H1 (cell line): ENCODE measurements at regions not wholly inside any gene's neighbourhood (a gene's known extent, or its start where the extent isn't known, plus 50 kb on each side); places are given as distances from the start of the nearest gene placed in this dataset.

ENCODE experiments used
- CTCF ChIA-PET: fragments of 300-600 bp; sonication (Branson Sonifier 250); formaldehyde crosslinking; loops from one replicate; lab custom pipeline; 2021; ENCODE audit not compliant: partially characterized antibody; lab: Charles Lee
- POLR2A ChIA-PET: fragments of 300-600 bp; sonication (Branson Sonifier 250); formaldehyde crosslinking; loops from one replicate; lab custom pipeline; 2021; ENCODE audit warnings: inconsistent platforms; ENCODE audit not compliant: partially characterized antibody; lab: Charles Lee
- DNase-seq, 2 experiments: peaks; one replicate each; pipeline versions ENCODE4 v3.0.0 to v3.0.0-alpha.2; 2010 to 2022; ENCODE audit warnings: low spot score in 2 of 2, low read depth in 1 of 2, mixed read lengths in 1 of 2
- FAIRE-seq: peaks from 2 replicates; lab custom pipeline; 2011; peaks lifted over from hg19 to GRCh38; lab: Jason Lieb, UNC
- H2AFZ ChIP-seq: 2 replicates; pipeline ENCODE4 v1.8.1; 2012; ENCODE audit warnings: low read length, inconsistent platforms
- H2AK5ac ChIP-seq: 2 replicates; pipeline ENCODE4 v1.6.1; 2013; ENCODE audit warnings: low read depth, low read length
- H2BK120ac ChIP-seq: replicated peaks from 2 replicates; pipeline ENCODE3; 2013; ENCODE audit warnings: low read depth, low read length, inconsistent platforms
- H2BK12ac ChIP-seq: 2 replicates; pipeline ENCODE4 v1.6.1; 2013; ENCODE audit warnings: low read depth, low read length
- H2BK15ac ChIP-seq: 2 replicates; pipeline ENCODE4 v1.6.1; 2013; ENCODE audit warnings: low read length
- H2BK20ac ChIP-seq: 2 replicates; pipeline ENCODE4 v1.6.1; 2013; ENCODE audit warnings: low read length
- H2BK5ac ChIP-seq: 2 replicates; pipeline ENCODE4 v1.6.1; 2013; ENCODE audit warnings: low read depth, low read length
- H3K14ac ChIP-seq: 2 replicates; pipeline ENCODE4 v1.6.1; 2013; ENCODE audit warnings: inconsistent platforms; ENCODE audit not compliant: insufficient read length
- H3K18ac ChIP-seq: 2 replicates; pipeline ENCODE4 v1.6.1; 2013; ENCODE audit warnings: low read length; ENCODE audit errors: extremely low read depth
- H3K23ac ChIP-seq: 2 replicates; pipeline ENCODE4 v1.6.1; 2013; ENCODE audit warnings: inconsistent platforms; ENCODE audit not compliant: insufficient read length
- H3K23me2 ChIP-seq: 2 replicates; pipeline ENCODE4 v1.6.1; 2013; ENCODE audit warnings: low read depth, low read length
- H3K27ac ChIP-seq: 2 replicates; pipeline ENCODE4 v1.6.1; 2011; ENCODE audit warnings: low read depth, low read length, inconsistent platforms
- H3K27me3 ChIP-seq, 4 experiments: replicated peaks in 1 of 4; 1 replicate in 1 of 4; 2 replicates in 3 of 4; pipeline versions ENCODE4 v1.6.1 to v1.8.1; 2011 to 2013; ENCODE audit warnings: low read length in 3 of 4, mild to moderate bottlenecking in 3 of 4, inconsistent platforms in 2 of 4, mixed read lengths in 2 of 4, moderate library complexity in 1 of 4; ENCODE audit not compliant: control insufficient read depth in 3 of 4, insufficient read depth in 3 of 4; ENCODE audit errors: extremely low read depth in 1 of 4
- H3K36me3 ChIP-seq, 4 experiments: 2 replicates each; pipeline versions ENCODE4 v1.6.1 to v1.8.1; 2011 to 2013; ENCODE audit warnings: mild to moderate bottlenecking in 4 of 4, low read length in 3 of 4, moderate library complexity in 2 of 4, control low read depth in 1 of 4, inconsistent platforms in 1 of 4; ENCODE audit not compliant: insufficient read depth in 4 of 4, control insufficient read depth in 2 of 4
- H3K4ac ChIP-seq: replicated peaks from 2 replicates; pipeline ENCODE3; 2013; ENCODE audit warnings: low read length, low read depth, mixed read lengths, inconsistent platforms; ENCODE audit not compliant: insufficient read length
- H3K4me1 ChIP-seq, 4 experiments: replicated peaks in 1 of 4; 1 replicate in 1 of 4; 2 replicates in 3 of 4; pipeline versions ENCODE4 v1.6.1 to v1.8.1; 2011 to 2013; ENCODE audit warnings: low read length in 3 of 4, inconsistent platforms in 2 of 4, mixed read lengths in 1 of 4; ENCODE audit not compliant: insufficient read depth in 4 of 4, control insufficient read depth in 3 of 4
- H3K4me2 ChIP-seq, 2 experiments: 2 replicates each; pipeline versions ENCODE4 v1.6.1 to v1.8.1; 2011 to 2013; ENCODE audit warnings: low read depth in 2 of 2, low read length in 2 of 2, control low read depth in 1 of 2, inconsistent platforms in 1 of 2, mild to moderate bottlenecking in 1 of 2; ENCODE audit not compliant: insufficient read depth in 1 of 2
- H3K4me3 ChIP-seq, 4 experiments: fragments of 200-600, 300-600 bp in 1 of 4; sonication (generic), shearing (Covaris generic), sonication (Bioruptor Twin) in 1 of 4; 2 replicates each; pipeline versions ENCODE4 v1.5.1 to v1.8.1; 2011 to 2016; ENCODE audit warnings: low read length in 4 of 4, low read depth in 3 of 4, control low read depth in 2 of 4, inconsistent platforms in 2 of 4, mild to moderate bottlenecking in 2 of 4, mixed read lengths in 1 of 4, moderate library complexity in 1 of 4; ENCODE audit not compliant: insufficient read depth in 2 of 4; ENCODE audit errors: extremely low read depth in 1 of 4
- H3K56ac ChIP-seq: replicated peaks from 2 replicates; pipeline ENCODE3; 2013; ENCODE audit warnings: low read depth, mild to moderate bottlenecking, mixed read lengths, low read length, inconsistent platforms; ENCODE audit not compliant: insufficient read length
- H3K79me1 ChIP-seq: 2 replicates; pipeline ENCODE4 v1.6.1; 2013; ENCODE audit warnings: low read depth, low read length, control low read depth
- H3K79me2 ChIP-seq, 2 experiments: 2 replicates each; pipeline versions ENCODE4 v1.6.1 to v1.8.1; 2012 to 2013; ENCODE audit warnings: low read length in 2 of 2, mild to moderate bottlenecking in 2 of 2, inconsistent platforms in 1 of 2; ENCODE audit not compliant: insufficient read depth in 2 of 2, control insufficient read depth in 1 of 2
- H3K9ac ChIP-seq, 4 experiments: replicated peaks in 1 of 4; 1 replicate in 1 of 4; 2 replicates in 3 of 4; pipeline versions ENCODE4 v1.6.1 to v1.8.1; 2011 to 2013; ENCODE audit warnings: low read depth in 3 of 4, low read length in 3 of 4, control low read depth in 2 of 4, mild to moderate bottlenecking in 2 of 4, moderate library complexity in 2 of 4, inconsistent platforms in 1 of 4; ENCODE audit errors: extremely low read depth in 1 of 4
- H3K9me3 ChIP-seq, 2 experiments: 2 replicates each; pipeline versions ENCODE4 v1.6.1 to v1.8.1; 2012 to 2013; ENCODE audit warnings: mild to moderate bottlenecking in 2 of 2, moderate library complexity in 2 of 2, control low read depth in 1 of 2, inconsistent platforms in 1 of 2, low read depth in 1 of 2, low read length in 1 of 2, mixed read lengths in 1 of 2; ENCODE audit not compliant: insufficient read depth in 2 of 2
- H4K20me1 ChIP-seq, 2 experiments: replicated peaks in 1 of 2; 2 replicates each; pipeline versions ENCODE3 to v1.8.1; 2011 to 2013; ENCODE audit warnings: inconsistent platforms in 2 of 2, low read length in 2 of 2, mild to moderate bottlenecking in 1 of 2; ENCODE audit not compliant: insufficient read depth in 2 of 2, control insufficient read depth in 1 of 2
- H4K5ac ChIP-seq: 2 replicates; pipeline ENCODE4 v1.6.1; 2013; ENCODE audit warnings: low read length, low read depth, mixed read lengths, inconsistent platforms; ENCODE audit not compliant: insufficient read length
- H4K8ac ChIP-seq: 2 replicates; pipeline ENCODE4 v1.8.0; 2013; ENCODE audit warnings: mild to moderate bottlenecking, moderate library complexity, low read length, inconsistent platforms; ENCODE audit not compliant: insufficient read depth; ENCODE audit errors: extremely low read depth
- H4K91ac ChIP-seq: replicated peaks from 2 replicates; pipeline ENCODE3; 2013; ENCODE audit warnings: low read length, mixed read lengths, inconsistent platforms; ENCODE audit not compliant: insufficient read length
- BACH1 ChIP-seq: IDR thresholded peaks from 2 replicates; pipeline ENCODE4 v1.6.1; 2012; ENCODE audit warnings: low read length, improper control_type of control experiment
- BCL11A ChIP-seq, 2 experiments: IDR thresholded peaks; one replicate each; pipeline ENCODE4 v1.6.1; 2011; ENCODE audit warnings: low read depth in 2 of 2, low read length in 2 of 2, mild to moderate bottlenecking in 2 of 2
- CREB1 ChIP-seq: IDR thresholded peaks from 2 replicates; pipeline ENCODE4 v1.6.1; 2012; ENCODE audit warnings: inconsistent platforms
- CTBP2 ChIP-seq: IDR thresholded peaks from 2 replicates; pipeline ENCODE4 v1.7.0; 2011; ENCODE audit warnings: borderline replicate concordance, mild to moderate bottlenecking, moderate library complexity, mixed read lengths, low read length; ENCODE audit not compliant: insufficient read depth, insufficient read length
- KDM1A ChIP-seq: fragments of 200-600, 300-600 bp; sonication (generic); IDR thresholded peaks from 2 replicates; pipeline ENCODE4 v1.7.1; 2016; ENCODE audit warnings: mild to moderate bottlenecking, low read length, borderline replicate concordance
- SAP30 ChIP-seq: fragments of 300-600 bp; sonication (generic); IDR thresholded peaks from 2 replicates; pipeline ENCODE4 v1.7.1; 2012; ENCODE audit warnings: low read length, moderate library complexity, mild to moderate bottlenecking, inconsistent platforms; ENCODE audit not compliant: insufficient read depth, insufficient replicate concordance
- SIX5 ChIP-seq: IDR thresholded peaks from 2 replicates; pipeline ENCODE4 v1.6.1; 2011; ENCODE audit warnings: mild to moderate bottlenecking, low read depth, low read length
- SP4 ChIP-seq: IDR thresholded peaks from 2 replicates; pipeline ENCODE4 v1.6.1; 2012; ENCODE audit warnings: low read length, inconsistent platforms
- TAF7 ChIP-seq: optimal IDR thresholded peaks from 2 replicates; pipeline ENCODE3; 2011; ENCODE audit warnings: low read depth, mild to moderate bottlenecking, inconsistent platforms, low read length, moderate library complexity, borderline replicate concordance
- ZNF274 ChIP-seq: IDR thresholded peaks from 2 replicates; pipeline ENCODE4 v1.7.0; 2012; ENCODE audit warnings: low read length, borderline replicate concordance; ENCODE audit errors: extremely low read depth
- WGBS, 2 experiments: shearing (Covaris generic) in 1 of 2; methylation state at CpG; one replicate each; pipeline versions ENCODE4 v1.1.6 to v1.1.7; 2013 to 2015; ENCODE audit warnings: low lambda C conversion rate in 2 of 2, mixed read lengths in 2 of 2, inconsistent platforms in 1 of 2, low coverage in 1 of 2, missing lambda C conversion rate in 1 of 2; ENCODE audit not compliant: insufficient replicate concordance in 2 of 2, insufficient coverage in 1 of 2, insufficient read length in 1 of 2; ENCODE audit errors: extremely low coverage in 1 of 2, missing lambda C conversion rate in 1 of 2; 5-methylcytosine and 5-hydroxymethylcytosine counted together
- TF ChIP-seq, protein P1 (sequence below): IDR thresholded peaks from 2 replicates; pipeline ENCODE4 v1.6.1; 2012; ENCODE audit warnings: inconsistent platforms

- Histone ChIP-seq H3K23me2 (no peaks in the 10 kb centered on the region; the same call in 1 of the 2 replicates), H3K4ac (no peak overlapping the region), H3K18ac (no peak overlapping the region), H2AFZ (no peak overlapping the region), H3K9me3 (peaks cover 0 to 2% of the 10 kb centered on the region in 2 experiments; a peak in 1 of 4 replicates), H2BK5ac (no peak overlapping the region), H4K20me1 (no peaks in the 10 kb centered on the region), H2BK15ac (no peak overlapping the region), H3K4me1 (peaks cover 0 to 2% (median under 1%) of the 10 kb centered on the region in 4 experiments; a peak in 4 of 7 replicates), H3K56ac (no peak overlapping the region), H2BK20ac (no peak overlapping the region), H3K4me2 (no peak overlapping the region), H3K27me3 (no peaks in the 10 kb centered on the region), H3K23ac (no peak overlapping the region), H4K8ac (no peak overlapping the region), H2AK5ac (no peak overlapping the region), H3K36me3 (no peaks in the 10 kb centered on the region), H3K9ac (no peak overlapping the region), H2BK12ac (no peak overlapping the region), H4K91ac (no peak overlapping the region), H3K14ac (no peak overlapping the region), H3K79me2 (no peaks in the 10 kb centered on the region), H2BK120ac (no peak overlapping the region), H4K5ac (no peak overlapping the region), H3K79me1 (no peaks in the 10 kb centered on the region), H3K4me3 (no peak overlapping the region), H3K27ac (no peak overlapping the region)
- CTCF ChIA-PET = interaction anchor here (0.9 to 2.2 kb wide), 7 partner anchors 21 to 206 kb away, joined by 3 to 8 read pairs (median 4); no protein-coding TSS in a partner anchor
- POLR2A ChIA-PET = no interaction called here
- WGBS, 2 experiments = 88% methylated on average over 3 of the region's 3 CpGs; no CpG with 5 or more reads in 1 of the 2 experiments
- FAIRE-seq (no peak), DNase-seq (no peak)
- no peak for TF ChIP-seq SP4
- no peak for TF ChIP-seq ZNF274
- TF ChIP-seq SAP30 = no peak
- no peak for TF ChIP-seq KDM1A
- TF ChIP-seq SIX5 = no peak
- TF ChIP-seq CREB1 = no peak
- TF ChIP-seq BACH1 = no peak
- TF ChIP-seq, protein P1, sequence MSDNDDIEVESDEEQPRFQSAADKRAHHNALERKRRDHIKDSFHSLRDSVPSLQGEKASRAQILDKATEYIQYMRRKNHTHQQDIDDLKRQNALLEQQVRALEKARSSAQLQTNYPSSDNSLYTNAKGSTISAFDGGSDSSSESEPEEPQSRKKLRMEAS = no peak
- no peak for TF ChIP-seq TAF7
- no peak for TF ChIP-seq CTBP2
- TF ChIP-seq BCL11A (IDR thresholded peaks at IDR 0.05; ENCODE audit: low read depth in 2 of 2, low read length in 2 of 2) = no peak
Measured at GRCh38 chr7:132681951-132682350, 105.7 kb upstream of the PLXNA4 start.
